ENCODE measurements at regions not wholly inside any gene's neighbourhood (a gene's known extent, or its start where the extent isn't known, plus 50 kb on each side); places are given as distances from the start of the nearest gene placed in this dataset.

GRCh38 chr6:169891421-169891820, 140.0 kb downstream of the ERMARD start:
- no peak for DNase-seq (ENCODE audit: low read depth)

- DNase-seq (ENCODE audit: low read depth): no peak
These were observed 139.5 kb downstream of the ERMARD start for GRCh38 chr6:169890901-169891300.

- no peak for DNase-seq (ENCODE audit: low read depth)
These were observed 138.6 kb downstream of the ERMARD start for GRCh38 chr6:169890049-169890448.

- DNase-seq (ENCODE audit: low read depth): no peak
These were observed 136.2 kb downstream of the ERMARD start for GRCh38 chr6:169887529-169888140.

- DNase-seq (ENCODE audit: low read depth): no peak
These were observed 135.3 kb downstream of the ERMARD start for GRCh38 chr6:169886631-169887227.

GRCh38 chr6:169885831-169886230, 134.4 kb downstream of the ERMARD start:
- DNase-seq (ENCODE audit: low read depth): no peak

GRCh38 chr6:169885131-169885530, 133.7 kb downstream of the ERMARD start:
- DNase-seq (ENCODE audit: low read depth): no peak

GRCh38 chr6:169884158-169884557, 132.7 kb downstream of the ERMARD start:
- DNase-seq (ENCODE audit: low read depth): no peak

GRCh38 chr6:169883316-169883715, 131.9 kb downstream of the ERMARD start:
- DNase-seq (ENCODE audit: low read depth): no peak

- no peak for DNase-seq (ENCODE audit: low read depth)
These were observed 130.6 kb downstream of the ERMARD start for GRCh38 chr6:169881976-169882375.

GRCh38 chr6:169881398-169881797, 130.0 kb downstream of the ERMARD start:
- DNase-seq (ENCODE audit: low read depth): no peak

- no peak for DNase-seq (ENCODE audit: low read depth)
These were observed 129.1 kb downstream of the ERMARD start for GRCh38 chr6:169880516-169880915.

- no peak for DNase-seq (ENCODE audit: low read depth)
These were observed 117.9 kb downstream of the ERMARD start for GRCh38 chr6:169869301-169869700.

- peak; percentile 57 for DNase-seq (ENCODE audit: low read depth)
These were observed 117.0 kb downstream of the ERMARD start for GRCh38 chr6:169868458-169868857.

- no peak for DNase-seq (ENCODE audit: low read depth)
These were observed 116.3 kb downstream of the ERMARD start for GRCh38 chr6:169867751-169868191.

GRCh38 chr6:169866668-169867521, 115.5 kb downstream of the ERMARD start:
- no peak for DNase-seq (ENCODE audit: low read depth)

- no peak for DNase-seq (ENCODE audit: low read depth)
These were observed 114.7 kb downstream of the ERMARD start for GRCh38 chr6:169866140-169866534.

GRCh38 chr6:169865346-169866139, 114.1 kb downstream of the ERMARD start:
- DNase-seq (ENCODE audit: low read depth): no peak

GRCh38 chr6:169864148-169865020, 113.0 kb downstream of the ERMARD start:
- DNase-seq (ENCODE audit: low read depth): no peak

- DNase-seq (ENCODE audit: low read depth): no peak
These were observed 112.3 kb downstream of the ERMARD start for GRCh38 chr6:169863710-169864109.

GRCh38 chr6:169862892-169863525, 111.6 kb downstream of the ERMARD start:
- DNase-seq (ENCODE audit: low read depth): no peak

Measured in stimulated activated CD8-positive, alpha-beta memory T cell treated with anti-CD3 and anti-CD28 coated beads, Interleukin-12 subunit alpha, Interleukin-12 subunit beta, amount 100 ng/mL, for 4 hours (primary cell).